GM21825 (cell line): ENCODE measurements at regions not wholly inside any gene's neighbourhood (a gene's known extent, or its start where the extent isn't known, plus 50 kb on each side); places are given as distances from the start of the nearest gene placed in this dataset.
"Not testable (repeated sequence)": the region's sequence is repeated elsewhere in the genome, so short reads cannot be mapped to it uniquely, and the experiment has no call there.

Experiments used
- ATAC-seq: cut with Tn5 transposase; IDR thresholded peaks from one replicate; pipeline ENCODE4 v1.9.1; 2021; ENCODE audit warnings: mild to moderate bottlenecking, moderate library complexity; ENCODE audit not compliant: unreplicated experiment

DNA sequence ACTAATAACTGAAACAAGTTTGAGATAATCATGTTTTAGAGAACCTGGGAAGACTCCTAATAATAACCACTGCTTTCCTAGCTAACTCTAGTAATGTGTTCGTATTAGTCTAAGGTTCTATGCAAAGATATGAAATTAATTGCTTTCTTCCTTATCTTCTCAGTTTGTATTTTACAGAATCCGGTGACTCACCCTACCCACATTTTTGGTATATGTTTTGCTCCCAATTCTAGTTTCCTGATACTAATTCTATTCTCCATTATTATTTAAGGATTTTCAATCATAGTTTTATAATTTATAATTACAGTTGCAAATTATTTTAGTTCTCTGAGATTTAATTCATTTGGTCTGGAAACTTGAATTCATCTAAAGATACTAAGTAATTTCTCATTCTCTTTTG is 394.6 kb upstream of the SETBP1 start:
- no peak for ATAC-seq

GRCh38 chr18:44290366-44290977 is 390.2 kb upstream of the SETBP1 start:
- no peak for ATAC-seq

DNA sequence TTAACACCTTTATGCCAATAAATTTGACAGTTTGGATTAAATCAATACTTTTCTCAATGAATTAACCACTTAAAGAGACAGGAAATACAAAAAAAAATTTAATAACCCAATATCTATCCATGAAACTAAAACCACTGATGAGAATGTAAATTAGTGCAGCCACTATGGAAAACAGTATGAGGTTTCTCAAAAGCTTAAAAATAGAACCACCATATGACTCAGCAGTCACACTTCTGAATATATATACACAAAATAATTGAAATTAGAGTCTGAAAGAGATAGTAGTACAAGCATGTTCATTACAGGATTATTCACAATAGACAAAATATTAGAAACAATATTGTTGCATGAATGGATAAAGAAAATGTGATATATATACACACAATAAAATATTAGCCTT is 382.1 kb upstream of the SETBP1 start:
- no peak for ATAC-seq

DNA sequence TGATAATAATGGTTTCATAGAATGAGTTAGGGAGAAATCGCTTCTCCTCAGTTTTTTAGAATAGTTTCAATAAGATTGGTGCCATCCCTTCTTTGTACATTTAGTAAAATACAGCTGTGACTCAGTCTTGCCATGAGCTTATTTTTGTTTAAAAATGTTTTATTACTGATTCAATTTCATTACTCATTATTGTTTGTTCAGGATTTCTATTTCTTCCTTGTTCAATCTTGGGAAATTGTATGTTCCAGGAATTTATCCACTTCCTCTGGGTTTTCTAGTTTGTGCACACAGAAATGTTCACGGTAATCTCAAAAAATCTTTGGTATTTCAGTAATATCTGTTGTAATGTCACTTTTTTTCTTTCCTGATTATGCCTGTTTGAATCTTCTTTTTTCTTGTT is 371.5 kb upstream of the SETBP1 start:
- no peak for ATAC-seq

DNA sequence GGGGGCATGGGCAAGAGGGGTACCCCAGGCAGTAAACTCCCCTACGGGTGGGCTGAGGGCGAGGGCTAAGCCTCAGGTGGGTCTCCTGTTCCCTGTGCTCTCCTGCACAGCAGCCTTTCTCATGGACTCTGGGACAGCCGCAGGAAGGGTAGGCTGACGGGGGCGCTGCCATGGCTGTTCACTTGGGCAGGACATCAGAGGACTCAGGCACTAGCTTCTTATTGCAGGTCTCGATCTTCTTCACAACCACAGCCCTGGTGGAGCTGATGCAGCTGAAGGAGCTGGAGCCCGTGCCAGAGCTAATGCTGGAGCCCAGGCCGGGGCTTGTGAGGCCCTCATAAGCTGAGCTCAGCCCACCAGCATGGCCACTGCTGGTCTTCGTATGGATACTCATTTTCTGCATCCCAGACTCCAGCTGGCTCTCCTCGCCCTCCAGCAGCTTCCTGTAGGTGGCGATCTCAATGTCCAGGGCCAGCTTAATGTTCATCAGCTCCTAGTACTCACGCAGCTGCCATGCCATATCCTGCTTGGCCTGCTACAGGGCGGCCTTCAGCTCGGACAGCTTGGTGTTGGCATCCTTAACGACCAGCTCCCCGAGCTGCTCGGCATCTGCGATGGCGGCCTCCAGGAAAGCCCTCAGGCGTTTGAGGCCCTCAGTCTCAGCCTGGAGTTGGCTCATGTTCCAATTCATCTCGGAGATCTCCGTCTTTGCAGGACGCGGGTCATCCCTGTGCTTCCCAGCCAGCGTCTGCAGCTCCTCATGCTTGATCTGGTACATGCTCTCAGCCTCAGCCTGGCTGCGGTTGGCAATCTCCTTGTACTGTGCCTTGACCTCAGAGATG is 359.8 kb upstream of the SETBP1 start:
- ATAC-seq, result no peak

GRCh38 chr18:44321868-44322590 is 358.7 kb upstream of the SETBP1 start:
- ATAC-seq, result no peak

GRCh38 chr18:44323125-44323524 is 357.6 kb upstream of the SETBP1 start:
- ATAC-seq, result no peak

DNA sequence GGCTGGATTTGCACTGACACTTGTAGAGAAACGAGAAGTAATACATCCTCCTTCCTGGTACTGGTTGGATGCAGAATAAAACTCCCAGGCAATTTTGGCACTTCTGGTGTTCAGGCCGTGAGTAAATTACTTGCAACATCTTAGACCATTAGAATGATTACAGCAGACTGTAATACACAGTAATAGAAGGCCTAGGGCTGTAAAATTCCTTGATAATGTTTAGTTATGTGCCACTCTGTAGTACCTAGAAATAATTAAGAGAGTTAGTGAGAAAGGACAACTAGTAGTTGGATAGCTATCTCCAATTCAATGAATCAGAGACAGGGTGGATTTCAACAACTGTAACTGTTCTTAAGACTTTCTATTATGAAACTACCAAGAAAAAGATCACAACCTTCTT is 356.3 kb upstream of the SETBP1 start:
- ATAC-seq, result no peak

- no peak for ATAC-seq
Measured at GRCh38 chr18:44325903-44326635, 354.6 kb upstream of the SETBP1 start.

- ATAC-seq, result no peak
Measured at GRCh38 chr18:44331656-44332570, 348.8 kb upstream of the SETBP1 start.

DNA sequence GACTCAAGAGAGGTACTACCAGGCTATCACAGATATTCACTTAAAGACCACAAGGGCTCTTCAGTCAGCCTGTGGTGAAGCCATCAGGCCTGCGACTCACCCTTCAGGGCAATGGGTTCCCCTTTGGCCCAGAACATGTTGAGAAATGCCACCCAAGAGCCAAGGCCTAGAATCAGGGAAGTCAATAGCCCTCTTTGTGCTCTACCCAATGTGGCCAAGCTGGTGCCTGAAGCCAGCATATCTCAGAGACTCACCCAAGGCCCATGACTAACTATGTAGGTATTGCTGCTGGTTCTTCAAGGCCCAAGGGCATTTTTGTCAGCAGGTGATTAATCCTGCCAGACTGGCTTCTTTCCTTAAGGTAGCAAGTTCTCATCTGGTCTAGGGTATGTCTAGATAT is 338.9 kb upstream of the SETBP1 start:
- ATAC-seq, result no peak

- ATAC-seq, result no peak
Measured at GRCh38 chr18:44342162-44342561, 338.5 kb upstream of the SETBP1 start.

GRCh38 chr18:44342946-44343345 is 337.7 kb upstream of the SETBP1 start:
- ATAC-seq, result no peak

DNA sequence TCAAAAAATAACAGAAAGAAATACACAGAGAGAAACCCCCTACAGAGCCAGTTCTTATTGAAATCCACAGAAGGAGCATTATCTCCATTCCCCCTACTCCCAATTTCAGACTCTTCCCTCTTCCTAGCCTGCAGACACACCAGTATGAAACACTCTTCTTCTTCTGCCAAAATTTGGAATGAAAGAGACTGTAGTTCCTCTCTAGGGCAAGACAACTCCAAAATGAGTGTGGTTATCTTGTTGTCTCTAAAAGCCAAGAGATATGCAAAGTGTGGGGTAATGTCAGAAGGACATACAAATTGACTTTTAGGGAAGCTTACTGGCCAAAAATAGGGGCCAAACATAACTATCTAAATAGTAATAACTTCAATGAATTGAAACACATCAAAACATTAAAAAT is 337.1 kb upstream of the SETBP1 start:
- ATAC-seq, result no peak

GRCh38 chr18:44356566-44357157 is 324.0 kb upstream of the SETBP1 start:
- ATAC-seq, result no peak

GRCh38 chr18:44358402-44358801 is 322.3 kb upstream of the SETBP1 start:
- no peak for ATAC-seq

- not testable (repeated sequence) for ATAC-seq
Measured at GRCh38 chr18:44359741-44360140, 320.9 kb upstream of the SETBP1 start.

- not testable (repeated sequence) for ATAC-seq
Measured at GRCh38 chr18:44362213-44362612, 318.5 kb upstream of the SETBP1 start.

DNA sequence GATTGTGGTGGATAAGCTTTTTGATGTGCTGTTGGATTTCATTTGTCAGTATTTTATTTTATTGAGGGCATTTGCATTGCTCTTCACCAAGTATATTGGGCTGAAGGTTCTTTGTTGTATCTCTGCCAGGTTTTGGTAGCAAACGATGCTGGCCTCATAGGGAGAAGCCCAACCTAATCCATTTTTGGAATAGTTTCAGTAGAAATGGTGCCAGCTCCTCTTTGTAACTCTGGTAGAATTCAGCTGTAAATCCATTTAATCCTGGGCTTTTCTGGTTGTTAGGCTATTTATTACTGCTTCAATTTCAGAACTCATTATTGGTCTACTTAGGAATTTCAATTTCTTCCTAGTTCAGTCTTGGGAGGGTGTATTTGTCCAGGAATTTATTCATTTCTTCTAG is 309.8 kb upstream of the SETBP1 start:
- ATAC-seq, result no peak

DNA sequence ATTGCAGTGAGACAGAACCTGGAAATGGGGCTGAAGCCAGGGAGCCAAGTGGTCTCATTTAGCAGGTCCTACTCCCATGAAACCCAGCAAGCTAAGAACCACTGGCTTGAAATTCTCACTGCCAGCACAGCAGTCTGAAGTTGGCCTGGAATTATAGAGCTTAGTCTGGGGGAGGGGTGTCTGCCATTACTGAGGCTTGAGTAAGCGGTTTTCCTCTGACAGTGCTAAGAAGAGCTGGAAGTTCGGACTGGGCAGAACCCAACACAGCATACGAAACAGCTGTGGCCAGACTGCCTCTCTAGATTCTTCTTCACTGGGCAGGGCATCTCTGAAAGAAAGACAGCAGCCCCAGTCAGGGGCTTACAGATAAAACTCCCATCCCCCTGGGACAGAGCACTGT is 305.7 kb upstream of the SETBP1 start:
- no peak for ATAC-seq
